Astrocyte (in vitro differentiated cells and primary cell): ENCODE measurements at regions not wholly inside any gene's neighbourhood (a gene's known extent, or its start where the extent isn't known, plus 50 kb on each side); places are given as distances from the start of the nearest gene placed in this dataset.
A peak's percentile ranks its signal among the peaks of the same experiment; 100 is the strongest.
"Not testable (repeated sequence)": the region's sequence is repeated elsewhere in the genome, so short reads cannot be mapped to it uniquely, and the experiment has no call there.

Source experiments
- DNase-seq: peaks from one replicate; pipeline ENCODE4 v3.0.0-alpha.2; 2010; ENCODE audit warnings: low read depth
- FAIRE-seq: peaks from 2 replicates; lab custom pipeline; 2011; peaks lifted over from hg19 to GRCh38; lab: Jason Lieb, UNC
- H2AFZ ChIP-seq: 2 replicates; pipeline ENCODE4 v1.6.0; 2012; ENCODE audit warnings: low read depth, low read length, inconsistent platforms
- H3K27ac ChIP-seq: 2 replicates; pipeline ENCODE4 v1.5.1; 2011; ENCODE audit warnings: low read depth, low read length, inconsistent platforms
- H3K27me3 ChIP-seq: 2 replicates; pipeline ENCODE4 v1.6.0; 2011; ENCODE audit warnings: low read length, inconsistent platforms; ENCODE audit not compliant: insufficient read depth
- H3K36me3 ChIP-seq: 2 replicates; pipeline ENCODE4 v1.5.1; 2011; ENCODE audit warnings: low read length, inconsistent platforms; ENCODE audit not compliant: insufficient read depth
- H3K4me1 ChIP-seq: 2 replicates; pipeline ENCODE4 v1.5.1; 2011; ENCODE audit warnings: low read length, inconsistent platforms; ENCODE audit not compliant: insufficient read depth
- H3K4me2 ChIP-seq: 2 replicates; pipeline ENCODE4 v1.6.0; 2012; ENCODE audit warnings: low read length, inconsistent platforms
- H3K4me3 ChIP-seq: 2 replicates; pipeline ENCODE4 v1.5.1; 2011; ENCODE audit warnings: low read depth, mild to moderate bottlenecking, low read length, inconsistent platforms; ENCODE audit not compliant: insufficient read depth
- H3K79me2 ChIP-seq: 2 replicates; pipeline ENCODE4 v1.6.0; 2012; ENCODE audit warnings: mild to moderate bottlenecking, low read length, inconsistent platforms; ENCODE audit not compliant: insufficient read depth
- H3K9ac ChIP-seq: 2 replicates; pipeline ENCODE4 v1.6.0; 2012; ENCODE audit warnings: mild to moderate bottlenecking, low read length, inconsistent platforms
- H3K9me3 ChIP-seq: 2 replicates; pipeline ENCODE4 v1.5.1; 2012; ENCODE audit warnings: low read depth, mild to moderate bottlenecking, low read length, inconsistent platforms; ENCODE audit not compliant: insufficient read depth
- H4K20me1 ChIP-seq: 2 replicates; pipeline ENCODE4 v1.6.0; 2012; ENCODE audit warnings: low read length, inconsistent platforms; ENCODE audit not compliant: insufficient read depth
- H3K27ac Mint-ChIP-seq: one replicate; pipeline ENCODE4 v1.8.0; 2021; ENCODE audit warnings: mild to moderate bottlenecking, mixed read lengths; ENCODE audit not compliant: unreplicated experiment
- H3K27me3 Mint-ChIP-seq: one replicate; pipeline ENCODE4 v1.8.0; 2021; ENCODE audit warnings: low read depth, mixed read lengths; ENCODE audit not compliant: unreplicated experiment
- H3K36me3 Mint-ChIP-seq: one replicate; pipeline ENCODE4 v1.8.0; 2021; ENCODE audit warnings: low read depth, mixed read lengths; ENCODE audit not compliant: unreplicated experiment
- H3K4me1 Mint-ChIP-seq: one replicate; pipeline ENCODE4 v1.8.0; 2021; ENCODE audit warnings: low read depth, mixed read lengths; ENCODE audit not compliant: unreplicated experiment
- H3K4me3 Mint-ChIP-seq: one replicate; pipeline ENCODE4 v1.8.0; 2021; ENCODE audit warnings: mild to moderate bottlenecking, moderate library complexity, mixed read lengths; ENCODE audit not compliant: unreplicated experiment
- H3K9me3 Mint-ChIP-seq: one replicate; pipeline ENCODE4 v1.8.0; 2021; ENCODE audit warnings: mild to moderate bottlenecking, mixed read lengths; ENCODE audit not compliant: unreplicated experiment

DNA sequence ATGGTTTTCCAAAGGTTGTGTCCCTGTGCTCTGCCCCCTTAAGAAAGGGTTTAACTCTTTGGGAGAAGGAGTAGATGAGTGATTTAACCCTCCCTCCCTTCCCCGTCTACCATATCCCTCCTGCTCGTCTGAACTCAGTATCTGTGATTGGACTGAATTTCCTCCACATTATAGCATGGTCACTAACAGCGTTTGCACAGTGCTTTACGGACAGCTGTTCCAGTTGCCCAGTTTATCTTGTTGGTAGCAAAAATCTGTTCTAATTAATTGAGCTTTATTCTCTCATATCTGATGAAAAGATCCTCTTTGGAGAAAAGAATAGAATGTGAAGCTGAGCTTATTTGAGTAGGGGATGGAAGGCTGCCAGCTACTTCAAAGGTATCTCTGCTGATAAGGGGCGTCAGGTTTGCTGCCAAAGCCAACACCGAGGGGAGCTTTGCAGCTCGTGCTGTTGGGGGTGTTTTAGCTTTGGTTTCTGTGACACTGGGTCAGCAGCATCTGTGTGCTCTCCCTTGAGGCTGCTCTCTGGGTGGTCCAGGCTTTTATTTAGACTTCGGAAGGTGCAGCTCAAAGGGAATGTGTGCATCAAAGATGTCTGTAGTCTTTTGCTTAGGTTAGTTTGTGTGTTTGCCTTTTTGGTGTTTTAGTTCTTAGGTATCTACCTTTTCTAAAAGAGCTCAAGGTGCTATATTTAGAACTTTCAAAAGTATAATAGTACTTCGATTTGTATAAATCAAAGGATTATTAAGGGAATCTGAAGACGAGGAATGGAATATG, 118.8 kb upstream of the IKBKE start:
- not testable (repeated sequence) for H2AFZ ChIP-seq, H3K9me3 ChIP-seq, H4K20me1 ChIP-seq, H3K9ac ChIP-seq, H3K79me2 ChIP-seq, H3K4me1 Mint-ChIP-seq, H3K4me3 ChIP-seq, DNase-seq, H3K27me3 ChIP-seq, H3K4me2 ChIP-seq, H3K4me1 ChIP-seq, H3K4me3 Mint-ChIP-seq, FAIRE-seq, H3K9me3 Mint-ChIP-seq, H3K27ac ChIP-seq, H3K27me3 Mint-ChIP-seq, H3K36me3 Mint-ChIP-seq, H3K36me3 ChIP-seq, H3K27ac Mint-ChIP-seq

DNA sequence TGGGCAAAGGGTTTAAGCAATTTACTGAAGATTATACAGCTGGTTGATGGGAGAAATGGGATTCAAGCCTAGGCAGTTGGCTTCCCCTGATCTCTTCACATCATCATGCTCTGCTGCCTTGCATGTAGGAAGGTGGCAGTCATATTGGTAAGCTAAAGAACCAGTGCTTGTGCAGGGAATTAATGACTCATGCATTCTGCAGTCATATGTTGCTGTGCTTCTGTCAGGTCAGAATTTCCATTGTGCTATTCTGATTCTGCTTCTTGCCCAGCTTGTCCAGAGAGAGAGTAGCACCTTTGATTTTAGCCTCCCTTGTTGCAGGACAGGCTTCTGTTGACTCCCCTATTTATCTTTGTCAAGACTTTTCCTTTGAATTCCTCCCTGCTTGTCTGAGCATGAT, 114.0 kb upstream of the IKBKE start:
- not testable (repeated sequence) for H3K27me3 Mint-ChIP-seq, H3K27me3 ChIP-seq, H3K9me3 Mint-ChIP-seq, H3K36me3 Mint-ChIP-seq, H2AFZ ChIP-seq, H3K9ac ChIP-seq, H4K20me1 ChIP-seq, H3K4me3 ChIP-seq, H3K79me2 ChIP-seq, H3K27ac ChIP-seq, H3K4me2 ChIP-seq, H3K9me3 ChIP-seq, H3K4me1 ChIP-seq, H3K36me3 ChIP-seq, H3K4me1 Mint-ChIP-seq, H3K4me3 Mint-ChIP-seq
- FAIRE-seq (peak; percentile 94), DNase-seq (peak; percentile 71)
- peak overlapping the region; percentile 88 for H3K27ac Mint-ChIP-seq

DNA sequence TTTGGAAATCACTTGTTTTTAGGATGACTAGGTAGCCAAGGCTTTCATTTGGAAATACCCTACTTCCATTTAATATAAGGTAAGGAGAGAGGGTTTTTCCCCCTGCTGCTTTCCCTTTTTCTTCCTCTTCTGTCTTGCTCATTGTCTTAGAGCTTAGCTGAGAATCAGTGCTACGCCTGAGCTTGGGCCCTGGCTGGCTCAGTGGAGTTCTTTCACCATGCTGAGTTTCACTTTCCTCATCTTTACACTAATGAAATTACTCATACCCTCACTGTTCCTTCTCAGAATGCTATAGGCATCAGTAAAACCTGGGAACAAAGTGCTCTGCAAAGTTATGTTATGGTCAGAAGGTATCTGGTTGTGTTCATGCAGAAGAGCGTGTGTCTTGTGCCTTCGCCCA, 112.3 kb upstream of the IKBKE start:
- H3K4me2 ChIP-seq, H4K20me1 ChIP-seq, H3K4me3 Mint-ChIP-seq, H3K36me3 ChIP-seq, H3K27ac ChIP-seq, H3K4me1 Mint-ChIP-seq, H3K9me3 ChIP-seq, H3K9ac ChIP-seq, H2AFZ ChIP-seq, H3K4me3 ChIP-seq, H3K27me3 Mint-ChIP-seq, H3K36me3 Mint-ChIP-seq, DNase-seq, H3K9me3 Mint-ChIP-seq, H3K79me2 ChIP-seq, H3K4me1 ChIP-seq, H3K27me3 ChIP-seq: not testable (repeated sequence)
- FAIRE-seq, result peak; percentile 29
- peak overlapping the region; percentile 88 for H3K27ac Mint-ChIP-seq

DNA sequence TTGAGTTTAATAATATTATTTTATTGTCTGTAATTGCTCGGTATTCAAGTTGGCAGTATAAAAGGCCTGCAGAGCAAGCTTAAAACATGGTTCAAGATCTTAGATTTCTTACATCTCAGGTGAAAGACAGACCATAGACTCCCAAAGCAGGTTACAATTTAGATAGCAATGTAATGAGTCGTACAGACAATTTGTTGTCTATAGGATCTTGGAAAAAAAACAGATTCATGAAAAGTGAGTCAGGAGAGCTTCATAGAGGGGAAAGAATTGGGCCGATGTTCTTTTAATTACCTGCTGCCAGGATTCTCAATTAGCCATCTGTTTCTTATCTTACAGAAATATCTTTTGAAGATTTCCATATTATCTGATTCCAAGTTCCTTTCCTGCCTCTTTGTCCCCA, 111.5 kb upstream of the IKBKE start:
- not testable (repeated sequence) for H3K27me3 ChIP-seq, H3K27ac ChIP-seq, H3K27ac Mint-ChIP-seq, H3K27me3 Mint-ChIP-seq, DNase-seq, H2AFZ ChIP-seq, H3K9me3 Mint-ChIP-seq, H3K4me3 Mint-ChIP-seq, H3K4me2 ChIP-seq, H3K36me3 ChIP-seq, H3K79me2 ChIP-seq, H3K36me3 Mint-ChIP-seq, H4K20me1 ChIP-seq, H3K4me3 ChIP-seq, FAIRE-seq, H3K9me3 ChIP-seq, H3K4me1 ChIP-seq, H3K9ac ChIP-seq
- H3K4me1 Mint-ChIP-seq, result peaks cover 12% of the 10 kb centered on the region

DNA sequence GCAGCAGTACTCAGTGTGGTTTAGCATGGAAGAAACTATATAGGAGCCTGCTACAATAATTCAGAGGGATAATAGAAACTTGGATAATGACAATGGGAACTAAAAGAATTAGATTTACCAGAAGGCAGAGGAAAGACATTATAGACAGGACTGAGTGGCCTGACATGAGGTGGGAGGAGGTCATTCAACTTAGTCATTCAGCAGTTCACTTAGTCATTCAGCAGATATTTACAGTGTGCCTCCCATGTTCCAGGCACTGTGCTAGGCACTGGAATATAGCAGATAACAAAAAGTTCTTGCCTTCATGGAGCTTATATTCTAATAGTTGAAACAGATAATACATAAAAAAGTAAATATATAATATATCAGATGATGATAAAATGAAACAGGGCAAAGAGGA, 110.9 kb upstream of the IKBKE start:
- H3K79me2 ChIP-seq, H3K4me2 ChIP-seq, FAIRE-seq, H3K4me3 ChIP-seq, H3K27ac Mint-ChIP-seq, H3K9ac ChIP-seq, H3K27me3 ChIP-seq, H3K4me1 ChIP-seq, H3K27ac ChIP-seq, H3K9me3 Mint-ChIP-seq, H3K4me3 Mint-ChIP-seq, H3K27me3 Mint-ChIP-seq, H3K9me3 ChIP-seq, H4K20me1 ChIP-seq, H3K36me3 ChIP-seq, H2AFZ ChIP-seq, H3K36me3 Mint-ChIP-seq, DNase-seq: not testable (repeated sequence)
- peaks cover 13% of the 10 kb centered on the region for H3K4me1 Mint-ChIP-seq

DNA sequence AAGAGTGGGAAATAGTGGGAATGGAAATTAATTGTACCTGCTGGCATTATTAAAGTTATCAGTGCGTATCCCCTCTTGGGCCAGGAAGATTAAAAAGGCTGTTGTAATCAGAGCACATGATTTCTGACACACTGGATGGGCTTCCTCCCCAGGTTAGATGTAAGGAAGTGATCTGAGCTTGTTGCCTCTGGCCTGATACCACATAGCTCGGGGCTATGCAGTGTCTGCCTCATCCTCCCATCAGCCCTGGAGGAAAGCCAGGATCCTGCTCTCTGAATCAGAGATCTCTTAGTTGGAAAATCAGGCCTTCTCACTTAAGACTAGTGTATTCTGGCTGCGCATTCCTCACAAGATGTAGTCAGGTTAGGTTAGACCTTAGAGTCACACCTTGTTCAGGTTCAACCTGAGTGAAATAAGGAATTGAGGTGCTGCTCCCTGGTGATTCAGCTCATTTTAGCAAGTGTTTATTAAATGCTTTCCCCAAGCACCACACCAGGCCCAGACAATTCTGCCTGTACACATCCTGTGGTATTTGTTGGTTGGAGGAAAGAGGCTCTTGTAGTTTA, 108.2 kb upstream of the IKBKE start:
- H3K4me2 ChIP-seq, H3K9me3 ChIP-seq, H3K79me2 ChIP-seq, H3K36me3 ChIP-seq, DNase-seq, H3K27me3 ChIP-seq, H3K36me3 Mint-ChIP-seq, FAIRE-seq, H3K9me3 Mint-ChIP-seq, H3K4me3 Mint-ChIP-seq, H3K27me3 Mint-ChIP-seq, H3K4me1 ChIP-seq, H3K9ac ChIP-seq, H4K20me1 ChIP-seq, H3K27ac Mint-ChIP-seq, H3K4me3 ChIP-seq, H3K27ac ChIP-seq, H2AFZ ChIP-seq: not testable (repeated sequence)
- peaks cover 18% of the 10 kb centered on the region for H3K4me1 Mint-ChIP-seq
